ENCODE measurements at regions not wholly inside any gene's neighbourhood (a gene's known extent, or its start where the extent isn't known, plus 50 kb on each side); places are given as distances from the start of the nearest gene placed in this dataset.

DNA sequence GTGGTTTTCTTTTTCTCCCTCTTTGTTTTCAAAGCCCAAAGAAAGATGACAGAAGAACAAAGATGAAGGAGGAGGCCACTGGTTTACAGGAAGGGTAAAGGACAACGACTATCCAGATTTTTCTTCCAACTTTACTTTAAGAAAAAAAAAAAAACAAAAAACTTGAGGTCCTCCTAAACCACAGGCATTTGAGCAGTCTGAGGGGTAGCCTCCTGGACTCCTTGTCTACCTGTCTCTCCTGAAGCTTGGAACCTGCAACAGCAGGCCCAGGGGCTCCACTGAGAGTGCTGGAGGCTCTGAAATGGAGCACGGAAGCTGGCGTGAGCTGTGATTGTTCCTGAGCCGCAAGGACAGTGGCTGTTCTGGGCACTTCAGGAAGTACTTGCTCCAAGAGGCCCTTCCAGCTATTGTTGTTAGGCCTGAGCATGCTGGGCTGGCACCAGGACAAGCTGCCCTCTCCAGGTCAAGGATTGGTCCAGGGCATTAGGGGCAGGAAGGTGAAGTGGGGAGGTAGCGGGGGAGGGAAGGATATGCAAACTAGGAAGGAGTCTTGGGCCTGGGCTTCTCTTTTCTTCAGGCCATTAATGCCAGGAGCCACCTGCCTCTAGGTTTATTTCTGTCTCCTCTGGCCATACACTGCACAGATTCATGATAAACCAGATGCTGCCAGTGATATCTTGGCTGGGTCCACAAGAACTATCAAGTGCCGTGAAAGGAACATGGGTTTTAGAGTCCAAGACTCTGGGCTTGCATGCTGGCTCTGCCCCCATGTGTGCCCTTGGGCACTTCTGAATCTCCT is 147.3 kb downstream of the CCDC34 start:
- H3K27me3 Mint-ChIP-seq (ENCODE audit: low read depth), result no peaks in the 10 kb centered on the region
- H3K36me3 Mint-ChIP-seq (ENCODE audit: low read depth), result no peaks in the 10 kb centered on the region
- no peak for DNase-seq (ENCODE audit: low spot score)
- H3K4me3 Mint-ChIP-seq, result no peak overlapping the region
- no peak overlapping the region for H3K27ac Mint-ChIP-seq
- no peaks in the 10 kb centered on the region for H3K9me3 Mint-ChIP-seq
- H3K4me1 Mint-ChIP-seq (ENCODE audit: low read depth), result no peaks in the 10 kb centered on the region

DNA sequence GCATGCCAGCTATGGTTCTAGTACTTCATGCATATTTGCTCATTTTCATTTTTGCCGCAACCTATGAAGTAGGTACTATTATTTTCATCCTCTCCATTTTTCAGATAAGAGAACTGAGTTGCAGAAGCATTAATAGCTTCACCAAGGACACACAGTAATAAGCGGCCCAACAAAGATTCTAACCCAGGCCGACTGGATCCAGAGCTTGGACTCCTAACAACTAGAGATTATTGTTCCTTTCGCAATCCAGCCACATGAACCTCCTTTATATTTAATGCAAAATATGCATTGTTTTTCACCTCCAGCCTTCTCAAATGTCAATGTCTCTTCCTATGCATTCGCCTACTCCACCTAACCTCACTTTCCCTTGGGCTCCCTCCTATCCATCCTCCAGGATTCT is 148.3 kb downstream of the CCDC34 start:
- Mint-ChIP-seq H3K27me3 (ENCODE audit: low read depth) (no peaks in the 10 kb centered on the region), H3K4me1 (ENCODE audit: low read depth) (no peaks in the 10 kb centered on the region), H3K36me3 (ENCODE audit: low read depth) (no peaks in the 10 kb centered on the region), H3K4me3 (no peak overlapping the region), H3K27ac (no peak overlapping the region), H3K9me3 (no peaks in the 10 kb centered on the region)
- DNase-seq (ENCODE audit: low spot score), result no peak

DNA sequence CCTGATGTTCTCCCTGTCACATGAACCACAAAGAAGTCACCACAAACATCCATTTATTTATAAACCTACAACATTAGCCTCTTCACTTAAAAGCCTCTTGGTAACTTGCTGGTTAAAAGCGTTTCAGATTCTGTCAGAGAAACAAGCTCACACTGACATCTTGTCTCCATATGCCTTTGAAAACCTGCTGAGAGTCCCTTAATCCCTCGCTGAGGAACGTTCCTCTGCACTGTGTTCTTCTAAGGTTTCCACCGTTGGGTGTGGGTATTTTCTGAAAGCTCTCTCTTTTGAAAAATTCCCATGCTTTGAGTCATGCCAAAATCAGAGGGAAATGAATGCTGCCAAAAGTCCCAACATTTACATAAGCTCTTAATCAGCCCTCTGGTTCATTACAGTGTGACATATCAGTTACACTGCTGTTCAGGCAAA is 149.8 kb downstream of the CCDC34 start:
- H3K9me3 Mint-ChIP-seq, result no peaks in the 10 kb centered on the region
- H3K36me3 Mint-ChIP-seq (ENCODE audit: low read depth), result no peaks in the 10 kb centered on the region

DNA sequence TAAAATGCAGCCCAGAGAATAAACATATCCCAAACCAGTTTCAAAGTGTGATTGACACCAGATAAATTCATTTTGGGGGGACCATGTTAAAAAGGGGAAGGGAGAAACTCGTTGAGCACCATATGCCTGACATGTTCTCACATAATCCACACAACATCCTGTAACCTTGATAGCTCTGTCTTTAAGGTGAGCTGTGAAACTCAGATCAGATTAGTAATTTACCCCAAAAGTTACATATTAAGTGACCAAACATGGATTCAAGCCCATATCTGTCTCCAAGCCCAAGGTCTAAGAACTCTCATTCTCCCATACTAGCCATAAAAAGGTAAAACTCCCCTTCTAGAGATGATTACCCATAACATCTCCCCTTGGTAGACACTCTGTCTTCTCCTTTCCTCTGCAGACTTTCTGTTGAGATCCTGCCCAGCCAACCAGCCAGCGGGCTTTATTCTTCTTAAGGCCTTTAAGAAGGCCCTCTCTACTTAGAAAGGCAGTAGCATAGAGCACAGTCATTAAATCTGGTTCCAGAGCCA is 150.7 kb downstream of the CCDC34 start:
- no peaks in the 10 kb centered on the region for H3K9me3 Mint-ChIP-seq
- H3K4me3 Mint-ChIP-seq, result no peak overlapping the region
- no peak overlapping the region for H3K27ac Mint-ChIP-seq
- H3K27me3 Mint-ChIP-seq (ENCODE audit: low read depth), result no peaks in the 10 kb centered on the region
- DNase-seq (ENCODE audit: low spot score), result no peak
- H3K36me3 Mint-ChIP-seq (ENCODE audit: low read depth), result no peaks in the 10 kb centered on the region
- no peaks in the 10 kb centered on the region for H3K4me1 Mint-ChIP-seq (ENCODE audit: low read depth)

More for the DNA sequence above, 149.8 kb downstream of the CCDC34 start:
- Mint-ChIP-seq H3K4me3 (no peak overlapping the region), H3K27ac (no peak overlapping the region), H3K27me3 (ENCODE audit: low read depth) (no peaks in the 10 kb centered on the region), H3K4me1 (ENCODE audit: low read depth) (no peaks in the 10 kb centered on the region)
- DNase-seq (ENCODE audit: low spot score), result no peak

DNA sequence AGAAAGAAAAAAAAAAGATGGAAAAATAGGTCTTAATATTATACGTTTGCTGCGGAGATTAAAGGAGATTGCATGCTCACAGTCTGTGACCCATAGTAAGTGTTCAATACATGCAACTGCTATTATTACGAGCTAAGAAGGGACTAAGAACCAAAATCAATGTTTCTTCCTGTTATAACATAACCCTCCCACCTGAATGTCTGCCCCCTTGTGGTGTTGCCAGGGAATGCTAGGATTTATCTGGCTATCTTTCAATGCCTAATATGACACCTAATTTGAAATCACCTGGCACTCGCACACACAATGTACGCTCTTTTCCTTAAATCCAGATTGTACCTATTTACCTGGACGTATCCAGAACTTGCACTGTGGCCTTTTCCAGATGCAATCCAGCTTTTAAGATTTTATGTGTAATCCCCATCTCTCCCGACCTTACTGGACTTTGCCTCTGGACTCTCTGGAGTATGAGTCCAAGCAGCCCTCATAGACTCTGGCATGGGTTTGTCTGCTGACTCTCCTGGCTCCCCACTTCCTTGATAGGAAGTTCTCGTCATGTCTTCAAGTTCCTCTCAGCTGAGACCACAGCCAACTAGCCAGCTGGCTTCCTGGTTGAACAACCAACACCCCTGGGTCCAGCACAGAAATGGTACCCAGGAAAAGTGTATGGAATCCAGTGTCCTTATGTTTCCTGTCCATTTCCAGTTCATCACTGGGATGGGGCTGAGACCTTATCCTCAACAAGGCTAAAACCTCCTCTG is 151.5 kb downstream of the CCDC34 start:
- no peaks in the 10 kb centered on the region for H3K9me3 Mint-ChIP-seq

DNA sequence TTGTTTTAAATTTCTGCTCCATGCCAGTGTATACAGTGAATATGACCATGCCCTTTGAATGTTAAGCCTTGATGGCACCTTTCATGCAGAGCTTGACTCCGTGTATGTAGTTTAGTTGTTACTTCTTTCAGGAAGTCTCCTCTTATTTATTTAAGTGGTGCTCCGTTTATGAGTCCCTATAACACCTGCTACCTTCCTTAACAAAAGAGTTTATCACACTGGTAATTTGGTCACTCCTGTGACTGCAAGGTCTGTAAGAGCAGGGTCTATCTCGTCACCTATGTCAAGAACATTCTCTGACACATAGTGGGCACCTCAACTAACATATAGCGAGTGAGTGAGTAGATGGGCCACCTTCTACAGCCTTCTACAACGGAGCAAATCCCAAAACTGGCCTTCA is 152.5 kb downstream of the CCDC34 start:
- no peak for DNase-seq (ENCODE audit: low spot score)
- Mint-ChIP-seq H3K9me3 (no peaks in the 10 kb centered on the region), H3K36me3 (ENCODE audit: low read depth) (no peaks in the 10 kb centered on the region), H3K4me3 (no peak overlapping the region), H3K27ac (no peak overlapping the region), H3K4me1 (ENCODE audit: low read depth) (no peaks in the 10 kb centered on the region), H3K27me3 (ENCODE audit: low read depth) (no peaks in the 10 kb centered on the region)

More for the DNA sequence above, 151.5 kb downstream of the CCDC34 start:
- H3K4me1 Mint-ChIP-seq (ENCODE audit: low read depth), result no peaks in the 10 kb centered on the region
- DNase-seq (ENCODE audit: low spot score), result no peak
- H3K4me3 Mint-ChIP-seq, result no peak overlapping the region
- no peaks in the 10 kb centered on the region for H3K36me3 Mint-ChIP-seq (ENCODE audit: low read depth)
- no peak overlapping the region for H3K27ac Mint-ChIP-seq
- no peaks in the 10 kb centered on the region for H3K27me3 Mint-ChIP-seq (ENCODE audit: low read depth)

DNA sequence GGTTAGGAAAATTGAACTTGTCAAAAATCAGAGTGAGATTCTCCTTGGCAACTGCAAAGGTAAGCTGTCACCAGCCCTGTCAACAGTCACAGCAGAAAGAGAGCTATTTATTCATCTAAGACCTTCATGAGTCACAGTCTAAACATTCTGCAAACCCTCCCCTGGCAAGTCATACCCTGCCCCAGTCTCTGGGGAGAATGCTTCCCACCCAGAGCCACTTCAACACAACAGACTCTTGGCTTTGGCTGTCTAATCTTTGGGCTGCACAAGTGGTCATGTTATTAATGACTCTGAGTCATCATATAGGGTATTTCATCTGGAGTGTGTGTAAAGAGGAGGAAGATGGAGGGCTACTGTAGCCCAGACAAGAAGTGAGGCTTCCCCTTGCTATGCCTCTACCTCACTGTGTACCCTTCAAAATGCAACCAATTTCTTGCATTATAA is 153.4 kb downstream of the CCDC34 start:
- no peaks in the 10 kb centered on the region for H3K9me3 Mint-ChIP-seq
- H3K4me1 Mint-ChIP-seq (ENCODE audit: low read depth), result no peaks in the 10 kb centered on the region
- no peak overlapping the region for H3K4me3 Mint-ChIP-seq
- H3K36me3 Mint-ChIP-seq (ENCODE audit: low read depth), result no peaks in the 10 kb centered on the region
- DNase-seq (ENCODE audit: low spot score), result no peak
- no peak overlapping the region for H3K27ac Mint-ChIP-seq
- H3K27me3 Mint-ChIP-seq (ENCODE audit: low read depth), result no peaks in the 10 kb centered on the region

DNA sequence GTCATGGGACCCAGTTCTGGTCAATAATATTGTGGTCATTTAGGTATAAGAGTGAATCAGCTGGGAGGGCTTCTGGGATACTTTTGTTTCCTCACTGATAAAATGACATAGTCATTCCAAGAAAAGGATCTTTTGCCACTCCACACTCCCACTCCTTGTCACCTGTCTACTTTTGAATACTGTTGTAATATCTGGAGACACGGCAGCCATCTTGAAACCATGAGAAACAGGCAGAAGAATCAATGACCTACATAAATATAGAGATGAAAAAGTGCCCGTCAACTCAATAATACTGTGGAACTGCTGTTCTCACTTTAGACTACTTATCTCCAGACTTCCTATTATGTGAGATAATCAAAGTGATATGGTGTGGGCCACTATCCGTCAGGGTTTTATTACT is 154.2 kb downstream of the CCDC34 start:
- H3K4me1 Mint-ChIP-seq (ENCODE audit: low read depth), result no peaks in the 10 kb centered on the region
- H3K36me3 Mint-ChIP-seq (ENCODE audit: low read depth), result no peaks in the 10 kb centered on the region
- H3K9me3 Mint-ChIP-seq, result no peaks in the 10 kb centered on the region

DNA sequence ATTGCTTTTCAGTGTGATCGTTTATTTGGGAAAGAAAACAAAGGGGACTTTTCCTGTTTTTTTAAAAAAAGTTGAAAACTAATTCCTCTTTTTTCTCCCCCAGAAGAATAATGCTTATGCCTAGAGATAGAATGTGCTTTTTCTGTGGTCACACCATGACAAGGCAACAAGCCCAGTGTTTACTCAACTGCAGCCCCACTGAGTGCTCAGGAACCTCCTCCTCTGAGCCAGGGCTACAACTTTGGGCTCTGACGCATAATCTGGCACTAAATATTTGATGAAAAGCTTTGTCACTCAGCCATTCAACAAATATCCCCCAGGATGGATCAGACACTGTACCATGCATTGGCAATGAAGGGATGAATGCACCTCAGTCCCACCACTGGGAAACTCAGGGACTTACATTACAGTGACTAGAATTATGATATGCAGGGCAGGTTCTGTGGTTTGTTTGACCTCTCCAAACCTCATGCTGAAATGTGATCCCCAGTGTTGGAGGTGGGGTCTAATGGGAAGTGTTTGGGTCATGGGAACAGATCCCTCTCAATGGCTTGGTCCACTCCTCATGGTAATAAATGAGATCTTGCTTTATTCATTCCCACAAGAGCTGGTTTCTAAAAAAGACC is 155.9 kb downstream of the CCDC34 start:
- no peaks in the 10 kb centered on the region for H3K27me3 Mint-ChIP-seq (ENCODE audit: low read depth)

More for the DNA sequence above, 154.2 kb downstream of the CCDC34 start:
- H3K27ac Mint-ChIP-seq, result no peak overlapping the region
- DNase-seq (ENCODE audit: low spot score), result no peak
- no peaks in the 10 kb centered on the region for H3K27me3 Mint-ChIP-seq (ENCODE audit: low read depth)
- H3K4me3 Mint-ChIP-seq, result no peak overlapping the region

DNA sequence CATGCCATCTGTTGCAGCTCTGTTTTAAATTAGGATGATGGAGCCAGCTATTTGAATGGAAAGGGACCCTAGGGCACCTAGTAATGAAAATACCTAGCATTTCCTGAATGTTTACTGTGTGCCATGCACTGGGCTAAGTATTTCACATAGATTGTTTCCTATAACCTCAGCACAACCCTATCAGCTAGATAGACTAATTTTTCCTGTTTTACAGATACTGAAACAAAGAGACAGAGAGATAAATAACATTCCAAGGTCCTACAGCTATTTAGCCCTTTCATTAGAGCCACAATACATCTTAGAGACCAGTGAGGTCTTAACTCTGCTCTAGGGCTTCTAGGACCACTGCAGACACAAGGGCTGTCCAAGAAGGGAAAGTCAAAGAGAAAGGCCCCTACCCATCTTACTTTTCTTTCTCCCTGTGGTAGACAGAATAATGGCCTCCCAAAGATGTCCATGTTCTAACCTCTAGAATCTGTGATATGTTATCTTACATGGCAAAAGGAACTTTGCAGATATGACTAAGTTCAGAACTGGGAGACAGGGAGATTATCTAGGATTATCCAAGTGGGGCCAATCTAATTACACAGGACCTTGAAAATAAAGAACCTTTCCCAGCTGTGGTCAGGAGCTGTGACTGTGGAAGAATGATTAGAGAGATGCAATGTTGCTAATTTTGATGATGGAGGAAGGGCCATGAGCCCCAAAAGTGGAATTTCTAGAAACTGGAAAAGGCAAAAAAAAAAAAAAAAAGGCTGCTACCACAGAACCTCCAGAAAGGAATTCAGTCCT is 157.0 kb downstream of the CCDC34 start:
- H3K27me3 Mint-ChIP-seq (ENCODE audit: low read depth), result no peaks in the 10 kb centered on the region
- no peaks in the 10 kb centered on the region for H3K36me3 Mint-ChIP-seq (ENCODE audit: low read depth)
- no peak overlapping the region for H3K4me3 Mint-ChIP-seq
- no peak for DNase-seq (ENCODE audit: low spot score)
- H3K4me1 Mint-ChIP-seq (ENCODE audit: low read depth), result peaks cover 3% of the 10 kb centered on the region
- H3K9me3 Mint-ChIP-seq, result no peaks in the 10 kb centered on the region
- H3K27ac Mint-ChIP-seq, result no peak overlapping the region

More for the DNA sequence above, 155.9 kb downstream of the CCDC34 start:
- H3K4me1 Mint-ChIP-seq (ENCODE audit: low read depth), result no peaks in the 10 kb centered on the region
- no peak overlapping the region for H3K4me3 Mint-ChIP-seq
- DNase-seq (ENCODE audit: low spot score), result no peak
- no peaks in the 10 kb centered on the region for H3K36me3 Mint-ChIP-seq (ENCODE audit: low read depth)
- H3K27ac Mint-ChIP-seq, result no peak overlapping the region
- no peaks in the 10 kb centered on the region for H3K9me3 Mint-ChIP-seq

DNA sequence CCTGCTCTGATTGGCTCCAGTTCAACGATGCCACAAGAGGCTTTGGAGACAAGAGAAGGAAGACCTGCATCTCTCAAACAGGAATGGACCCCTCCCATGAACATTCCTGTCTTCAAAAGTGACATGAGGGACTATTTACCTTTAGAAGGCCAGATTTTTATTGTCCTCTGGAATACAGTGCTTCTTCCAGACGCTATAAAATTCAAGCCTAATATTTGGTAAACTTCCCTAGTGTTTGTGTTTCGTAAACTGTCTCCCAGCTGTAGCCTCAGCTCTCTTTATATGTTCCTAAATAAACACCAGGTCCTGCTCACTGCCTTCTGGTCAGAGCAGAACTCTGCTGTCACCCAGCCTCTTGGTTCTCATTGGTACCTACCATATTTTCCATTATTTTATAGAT is 157.8 kb downstream of the CCDC34 start:
- H3K27ac Mint-ChIP-seq, result no peak overlapping the region
- peaks cover 4% of the 10 kb centered on the region for H3K4me1 Mint-ChIP-seq (ENCODE audit: low read depth)
- no peak for DNase-seq (ENCODE audit: low spot score)
- no peaks in the 10 kb centered on the region for H3K27me3 Mint-ChIP-seq (ENCODE audit: low read depth)
- H3K9me3 Mint-ChIP-seq, result no peaks in the 10 kb centered on the region
- no peak overlapping the region for H3K4me3 Mint-ChIP-seq
- H3K36me3 Mint-ChIP-seq (ENCODE audit: low read depth), result no peaks in the 10 kb centered on the region

DNA sequence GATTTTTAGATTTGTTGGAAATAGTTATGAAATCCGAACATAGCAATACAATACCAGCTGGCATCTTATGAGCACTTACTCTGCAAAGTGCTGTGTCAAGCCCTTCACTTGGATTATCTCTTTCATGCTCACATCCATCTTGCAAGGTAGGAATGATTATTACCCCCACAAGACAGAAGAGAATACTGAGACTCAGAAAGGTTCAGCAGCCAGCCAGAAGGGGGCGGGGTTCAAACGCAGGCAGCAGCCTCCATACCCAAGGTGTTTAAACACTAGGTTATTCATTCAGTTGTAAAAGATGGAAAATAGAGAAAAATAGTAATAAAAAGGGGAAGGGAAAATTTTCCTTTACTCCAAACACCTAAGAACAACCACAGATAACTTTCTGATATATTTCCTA is 158.5 kb downstream of the CCDC34 start:
- Mint-ChIP-seq H3K27me3 (ENCODE audit: low read depth) (no peaks in the 10 kb centered on the region), H3K4me3 (no peak overlapping the region), H3K4me1 (ENCODE audit: low read depth) (peaks cover 4% of the 10 kb centered on the region), H3K9me3 (no peaks in the 10 kb centered on the region), H3K36me3 (ENCODE audit: low read depth) (no peaks in the 10 kb centered on the region), H3K27ac (no peak overlapping the region)
- DNase-seq (ENCODE audit: low spot score), result no peak

DNA sequence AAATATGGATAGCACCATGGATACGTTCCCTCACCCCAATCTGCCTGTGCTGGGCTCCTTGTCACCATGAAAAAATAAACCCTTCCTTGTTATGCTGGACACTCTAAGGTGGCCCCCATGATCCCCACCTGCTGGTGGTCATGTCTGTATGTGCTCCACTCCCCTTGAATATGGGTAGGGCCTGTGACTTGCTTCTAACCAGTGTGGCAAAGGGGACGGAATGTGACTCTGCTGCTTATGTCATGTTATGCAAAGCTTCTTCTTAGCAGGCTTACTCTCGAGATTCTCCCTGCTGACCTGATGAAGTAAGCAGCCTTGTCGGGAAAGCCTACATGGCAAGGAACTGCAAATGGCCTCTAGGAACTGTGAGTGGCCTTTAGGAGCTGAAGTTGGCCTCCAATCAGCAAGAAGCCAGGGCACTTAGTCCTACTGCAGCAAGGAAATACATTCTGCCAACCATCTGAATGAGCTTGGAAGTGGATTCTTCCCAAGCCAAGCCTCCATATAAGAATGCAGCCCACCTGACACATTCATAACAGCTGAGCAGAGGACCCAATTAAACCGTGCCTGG is 159.9 kb downstream of the CCDC34 start:
- DNase-seq (ENCODE audit: low spot score), result no peak
- Mint-ChIP-seq H3K9me3 (no peaks in the 10 kb centered on the region), H3K27ac (no peak overlapping the region), H3K36me3 (ENCODE audit: low read depth) (no peaks in the 10 kb centered on the region), H3K27me3 (ENCODE audit: low read depth) (no peaks in the 10 kb centered on the region), H3K4me1 (ENCODE audit: low read depth) (peaks cover 4% of the 10 kb centered on the region), H3K4me3 (no peak overlapping the region)

Measured in T-helper 2 cell treated with Interferon-gamma antibody and Interleukin-4, amounts not matched to agents 5 μg/mL and 100 μg/mL, for 36 hours (primary cell).